ENCODE measurements at regions not wholly inside any gene's neighbourhood (a gene's known extent, or its start where the extent isn't known, plus 50 kb on each side); places are given as distances from the start of the nearest gene placed in this dataset.
"Not testable (repeated sequence)": the region's sequence is repeated elsewhere in the genome, so short reads cannot be mapped to it uniquely, and the experiment has no call there.

DNA sequence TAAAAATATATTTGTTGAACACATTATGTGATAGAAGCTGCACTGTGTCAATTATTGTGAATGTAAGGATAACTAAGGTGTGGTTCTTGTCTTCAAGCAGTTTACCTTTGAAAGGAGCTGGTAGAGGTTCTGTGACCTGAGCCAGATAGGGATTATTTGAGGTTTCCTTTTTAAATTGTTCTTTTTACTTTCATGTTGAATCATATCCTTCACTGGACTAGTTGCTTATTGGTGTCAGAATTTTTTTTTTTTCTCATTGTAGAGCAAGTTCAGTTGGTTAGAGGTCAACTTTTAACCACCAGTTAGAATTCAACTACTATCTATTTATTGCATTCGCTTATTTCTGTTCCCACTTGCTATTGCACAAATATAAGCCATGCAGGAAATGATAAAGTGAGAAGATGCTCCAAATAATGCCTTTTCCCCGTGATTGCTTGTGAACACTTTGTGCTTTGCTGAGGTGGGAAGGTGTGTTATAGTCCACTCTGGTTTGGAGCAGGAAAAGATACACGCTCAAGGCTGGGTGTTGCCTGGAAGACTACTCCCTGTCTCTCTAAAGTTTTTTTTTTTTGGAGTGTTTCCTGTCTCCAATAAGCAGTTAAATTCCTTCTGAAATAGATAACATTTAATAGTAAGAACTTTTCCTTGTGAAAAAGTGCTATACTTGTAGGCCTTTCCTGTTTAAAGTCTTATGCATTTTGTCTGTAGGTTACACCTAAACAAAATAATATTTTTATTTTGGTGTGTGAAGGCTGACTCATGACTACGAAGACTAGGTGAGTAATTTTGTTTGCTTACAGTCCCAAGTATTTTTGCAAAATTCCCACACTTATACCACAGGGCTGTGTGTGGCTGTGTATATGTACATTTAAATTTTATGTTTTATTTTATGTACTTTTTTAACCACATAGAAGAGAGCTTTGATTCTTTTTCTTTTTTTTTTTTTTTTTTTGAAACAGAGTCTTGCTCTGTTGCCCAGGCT lies 83.8 kb upstream of the LCORL start:
- DNase-seq (ENCODE audit: low read depth in 2 of 2) = no peak

DNA sequence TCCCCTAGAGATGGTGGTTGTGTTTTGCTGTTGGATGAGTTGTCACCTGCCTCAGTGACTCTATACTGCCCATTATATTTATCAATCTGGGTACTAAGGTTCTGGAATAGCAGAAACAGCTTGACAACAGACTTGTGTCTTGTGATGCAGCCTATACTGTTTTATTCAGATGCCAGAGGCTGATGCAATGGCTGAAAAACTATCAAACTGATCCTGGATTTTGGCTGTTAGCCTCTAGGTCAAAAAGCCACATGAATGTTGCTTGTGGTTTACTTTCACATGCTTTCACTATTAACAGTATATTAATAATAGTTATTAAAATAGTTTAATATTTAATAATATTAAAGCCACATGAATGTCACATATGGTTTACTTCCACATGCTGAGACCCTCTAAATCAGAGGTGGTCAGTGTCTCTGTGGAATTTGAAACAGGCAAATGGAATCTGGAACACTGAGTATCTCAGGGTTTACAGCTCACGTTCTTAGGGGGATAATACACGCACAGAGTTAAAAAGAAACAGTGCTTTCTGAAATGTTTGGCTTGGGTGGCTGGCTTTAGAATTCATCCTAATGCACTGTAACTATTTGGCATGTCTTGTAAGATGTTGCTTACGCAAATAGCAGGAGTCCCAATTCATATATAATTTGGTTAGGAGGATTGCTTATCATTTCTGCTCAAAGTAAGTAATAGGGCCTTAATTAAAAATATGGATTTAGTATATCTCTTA lies 82.5 kb upstream of the LCORL start:
- no peak for DNase-seq (ENCODE audit: low read depth in 2 of 2)

DNA sequence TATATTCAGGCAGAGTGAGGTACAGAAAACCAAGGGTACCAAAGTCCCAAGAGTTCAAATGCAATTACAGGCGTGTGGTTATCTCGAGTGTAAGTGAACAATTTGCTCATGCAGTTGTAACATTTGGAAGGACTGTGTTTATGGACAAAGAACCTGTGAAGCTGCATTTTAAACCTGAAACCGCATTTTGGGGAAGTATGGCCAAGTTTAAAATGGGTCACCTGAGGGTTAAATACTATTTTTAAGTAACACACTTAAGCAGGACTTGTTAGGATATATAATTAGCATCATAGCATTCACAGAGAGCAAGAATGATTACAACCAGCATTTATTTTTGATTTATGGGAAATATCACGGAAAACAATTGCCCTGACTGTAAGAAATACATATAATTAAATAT lies 79.1 kb upstream of the LCORL start:
- DNase-seq (ENCODE audit: low read depth in 2 of 2) = no peak

DNA sequence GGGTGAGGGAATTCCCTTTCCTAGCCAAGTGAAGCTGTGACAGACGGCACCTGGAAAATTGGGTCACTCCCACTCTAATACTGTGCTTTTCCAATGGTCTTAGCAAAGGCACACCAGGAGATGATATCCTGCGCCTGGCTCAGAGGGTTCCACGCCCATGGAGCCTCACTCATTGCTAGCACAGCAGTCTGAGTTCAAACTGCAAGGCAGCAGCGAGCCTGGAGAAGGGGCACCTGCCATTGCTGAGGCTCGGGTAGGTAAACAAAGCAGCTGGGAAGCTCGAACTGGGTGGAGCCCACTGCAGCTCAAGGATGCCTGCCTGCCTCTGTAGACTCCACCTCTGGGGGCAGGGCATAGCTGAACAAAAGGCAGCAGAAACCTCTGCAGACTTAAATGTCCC lies 68.9 kb upstream of the LCORL start:
- not testable (repeated sequence) for DNase-seq (ENCODE audit: low read depth in 2 of 2)

DNA sequence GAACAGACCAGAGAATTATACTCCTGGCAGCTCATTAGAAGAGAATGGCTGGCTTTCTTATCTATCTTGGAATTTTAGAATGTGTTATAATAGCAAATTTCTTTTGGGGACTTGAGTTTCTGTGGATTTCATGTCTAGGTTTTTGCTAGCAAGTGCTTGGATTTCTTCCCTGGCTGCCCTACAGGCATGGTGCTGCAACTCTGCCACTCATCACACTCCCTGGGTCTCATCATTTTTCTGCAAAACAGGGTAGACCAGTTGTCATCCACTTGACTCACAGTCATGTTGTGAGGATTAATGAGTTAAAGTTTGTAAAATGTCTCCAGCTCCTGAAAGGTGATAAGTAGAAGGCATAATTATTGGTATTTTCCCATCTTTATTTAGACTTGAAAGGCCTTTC lies 60.7 kb upstream of the LCORL start:
- DNase-seq (ENCODE audit: low read depth in 2 of 2) = no peak

DNA sequence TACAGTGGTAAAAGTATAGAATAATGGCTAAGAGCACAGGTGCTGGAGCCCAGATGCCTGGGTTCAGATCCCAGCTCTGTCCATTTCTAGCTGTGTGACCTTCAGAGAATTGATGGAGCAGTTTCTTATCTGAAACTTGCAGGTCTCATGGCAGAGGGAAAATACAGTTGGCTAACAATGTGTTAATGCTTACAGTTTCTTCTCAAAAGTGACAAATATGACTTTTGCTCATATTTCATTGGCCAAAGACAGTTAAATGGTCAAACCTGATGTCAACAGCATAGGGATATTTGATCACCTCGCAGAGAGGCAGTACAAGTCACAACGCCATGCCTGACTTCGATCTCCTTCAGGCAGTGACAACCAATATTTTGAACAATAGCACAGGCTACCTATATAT lies 60.2 kb upstream of the LCORL start:
- no peak for DNase-seq (ENCODE audit: low read depth in 2 of 2)

DNA sequence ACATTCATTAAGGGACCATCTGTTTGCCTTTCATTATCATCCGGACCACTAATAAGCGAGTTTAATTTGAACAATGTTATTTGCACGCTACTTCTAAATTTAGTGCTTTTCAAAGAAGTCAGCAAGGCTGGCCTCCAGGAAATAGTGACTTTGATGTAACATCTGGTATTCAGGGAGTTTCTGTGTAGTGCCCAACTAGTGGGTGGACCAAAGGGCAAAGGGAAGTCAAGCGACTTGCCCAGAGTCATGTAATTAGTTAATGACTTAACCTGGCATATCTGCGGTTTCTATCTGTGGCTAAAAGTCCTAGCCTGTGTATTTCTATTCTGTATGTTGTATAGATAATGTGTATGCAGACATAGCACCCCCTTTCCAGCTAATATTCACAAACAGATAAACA lies 56.3 kb upstream of the LCORL start:
- DNase-seq (ENCODE audit: low read depth in 2 of 2) = no peak

DNA sequence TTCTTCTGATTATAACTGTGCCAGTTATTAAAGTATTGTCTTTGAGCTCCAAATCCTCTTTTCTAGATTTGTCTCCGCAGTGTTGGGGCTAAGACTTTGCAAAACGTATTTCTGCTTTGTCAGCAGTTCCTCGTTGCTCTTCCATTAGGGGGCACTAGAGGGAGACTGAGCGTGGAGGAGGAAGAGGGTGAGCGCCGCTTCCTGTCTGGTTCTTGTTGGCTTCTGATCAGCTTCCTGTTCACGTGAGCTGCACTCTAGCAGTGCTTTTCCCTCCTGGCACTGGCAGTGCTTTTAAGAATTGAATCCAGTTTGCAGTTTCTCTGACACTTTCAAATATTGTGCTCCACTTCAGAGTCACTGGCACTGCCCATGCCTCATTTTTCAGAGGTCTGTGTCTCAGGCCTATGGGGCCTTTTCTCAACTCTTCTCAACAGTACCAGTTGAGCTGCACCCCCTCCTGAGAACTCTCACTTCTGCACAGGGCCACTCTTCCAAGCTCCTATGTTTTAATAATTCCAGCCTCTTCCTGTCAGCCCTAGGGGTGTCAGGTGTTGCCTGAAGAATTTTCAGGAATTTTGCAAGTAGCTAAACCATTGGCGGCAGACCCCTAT lies 54.4 kb upstream of the LCORL start:
- peak; percentile 2 to 21 for DNase-seq (ENCODE audit: low read depth in 2 of 2)

DNA sequence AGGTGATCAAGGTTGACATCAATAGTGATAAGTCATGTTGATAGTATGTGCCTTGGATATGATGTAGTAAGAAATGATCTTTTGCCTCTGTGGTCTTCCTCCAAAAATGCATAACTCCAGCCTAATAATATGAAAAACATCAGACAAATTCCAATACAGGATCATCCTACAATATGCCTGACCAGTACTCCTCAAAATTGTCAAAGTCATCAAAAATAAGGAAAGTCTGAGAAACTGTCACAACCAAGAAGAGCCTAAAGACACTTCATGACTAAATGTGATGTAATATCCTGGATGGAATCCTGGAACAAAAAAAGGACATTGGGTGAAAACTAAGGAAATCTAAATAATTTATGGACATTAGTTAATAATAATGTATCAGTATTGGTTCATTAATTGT lies 50.3 kb upstream of the LCORL start:
- DNase-seq (ENCODE audit: low read depth in 2 of 2) = no peak

Data from stimulated activated CD4-positive, alpha-beta T cell treated with anti-CD3 and anti-CD28 coated beads, Interleukin-12 subunit alpha, Interleukin-12 subunit beta, amount 100 ng/mL, for 24 hours (primary cell).